EL (cell line): ENCODE measurements at regions not wholly inside any gene's neighbourhood (a gene's known extent, or its start where the extent isn't known, plus 50 kb on each side); places are given as distances from the start of the nearest gene placed in this dataset.
"Not testable (repeated sequence)": the region's sequence is repeated elsewhere in the genome, so short reads cannot be mapped to it uniquely, and the experiment has no call there.

ENCODE experiments used
- DNase-seq: peaks from one replicate; pipeline ENCODE4 v3.0.0-alpha.2; 2016

- DNase-seq, result not testable (repeated sequence)
Observed at GRCh38 chr9:97248252-97248651, 59.2 kb upstream of the CCDC180 start.

- peak; percentile 45 for DNase-seq
Observed at GRCh38 chr9:97243606-97244005, 63.9 kb upstream of the CCDC180 start.

GRCh38 chr9:97241430-97241829 lies 66.0 kb upstream of the CCDC180 start:
- DNase-seq, result not testable (repeated sequence)

- peak; percentile 84 for DNase-seq
Observed at GRCh38 chr9:97237951-97238889, 69.2 kb upstream of the CCDC180 start.

- DNase-seq, result no peak
Observed at GRCh38 chr9:97237311-97237786, 70.1 kb upstream of the CCDC180 start.

- not testable (repeated sequence) for DNase-seq
Observed at GRCh38 chr9:97233009-97233400, 74.5 kb upstream of the CCDC180 start.

GRCh38 chr9:97232060-97233008 lies 75.1 kb upstream of the CCDC180 start:
- not testable (repeated sequence) for DNase-seq

GRCh38 chr9:97222393-97222792 lies 85.1 kb upstream of the CCDC180 start:
- not testable (repeated sequence) for DNase-seq

- DNase-seq, result peak; percentile 58
Observed at GRCh38 chr9:97221478-97222355, 85.7 kb upstream of the CCDC180 start.

GRCh38 chr9:97220894-97221477 lies 86.5 kb upstream of the CCDC180 start:
- DNase-seq, result no peak

GRCh38 chr9:97220396-97220795 lies 87.1 kb upstream of the CCDC180 start:
- not testable (repeated sequence) for DNase-seq

GRCh38 chr9:97219443-97220140 lies 87.9 kb upstream of the CCDC180 start:
- DNase-seq, result not testable (repeated sequence)

- DNase-seq, result not testable (repeated sequence)
Observed at GRCh38 chr9:97215127-97215526, 92.3 kb upstream of the CCDC180 start.

- not testable (repeated sequence) for DNase-seq
Observed at GRCh38 chr9:97214556-97214955, 92.9 kb upstream of the CCDC180 start.

- DNase-seq, result not testable (repeated sequence)
Observed at GRCh38 chr9:97199683-97200082, 107.8 kb upstream of the CCDC180 start.

- DNase-seq, result not testable (repeated sequence)
Observed at GRCh38 chr9:97193767-97194166, 113.7 kb upstream of the CCDC180 start.

GRCh38 chr9:97188545-97188944 lies 118.9 kb upstream of the CCDC180 start:
- no peak for DNase-seq

- not testable (repeated sequence) for DNase-seq
Observed at GRCh38 chr9:97187706-97188105, 119.8 kb upstream of the CCDC180 start.

- no peak for DNase-seq
Observed at GRCh38 chr9:97186493-97186892, 121.0 kb upstream of the CCDC180 start.

GRCh38 chr9:97182532-97182931 lies 124.9 kb upstream of the CCDC180 start:
- not testable (repeated sequence) for DNase-seq

GRCh38 chr9:97179616-97180015 lies 127.8 kb upstream of the CCDC180 start:
- DNase-seq, result no peak
